GM23338 (cell line): ENCODE measurements at regions not wholly inside any gene's neighbourhood (a gene's known extent, or its start where the extent isn't known, plus 50 kb on each side); places are given as distances from the start of the nearest gene placed in this dataset.

ENCODE experiments used
- CREB1 ChIP-seq: fragments of 250-450 bp; sonication (Bioruptor Pico); IDR thresholded peaks from 2 replicates; pipeline ENCODE4 v1.5.0; 2020; ENCODE audit warnings: low read depth, mild to moderate bottlenecking, moderate library complexity
- CTCF ChIP-seq, 2 experiments: fragments of 200-600 bp in 1 of 2; sonication (generic) in 1 of 2; conservative IDR thresholded peaks; 2 replicates each; pipeline versions ENCODE4 v1.5.1 to v1.6.1; 2016 to 2017; ENCODE audit warnings: antibody characterized with exemption in 2 of 2, low read depth in 2 of 2, mild to moderate bottlenecking in 2 of 2, moderate library complexity in 1 of 2
- ETS1 ChIP-seq: IDR thresholded peaks from 2 replicates; pipeline ENCODE4 v1.6.1; 2016; ENCODE audit warnings: antibody characterized with exemption
- EZH2 ChIP-seq: fragments of 200-600 bp; sonication (generic); IDR thresholded peaks from one replicate; pipeline ENCODE4 v1.8.0; 2017; ENCODE audit warnings: antibody characterized with exemption, mild to moderate bottlenecking, low read depth; ENCODE audit not compliant: unreplicated experiment
- EZH2phosphoT487 ChIP-seq: fragments of 200-600 bp; sonication (generic); IDR thresholded peaks from one replicate; pipeline ENCODE4 v1.8.1; 2018; ENCODE audit warnings: antibody characterized with exemption; ENCODE audit not compliant: unreplicated experiment
- JUNB ChIP-seq: IDR thresholded peaks from one replicate; pipeline ENCODE4 v1.6.1; 2016; ENCODE audit warnings: antibody characterized with exemption; ENCODE audit not compliant: unreplicated experiment
- NANOG ChIP-seq: IDR thresholded peaks from 2 replicates; pipeline ENCODE4 v1.6.1; 2016; ENCODE audit warnings: antibody characterized with exemption, borderline replicate concordance
- POLR2AphosphoS5 ChIP-seq: IDR thresholded peaks from 2 replicates; pipeline ENCODE4 v1.6.1; 2016; ENCODE audit warnings: antibody characterized with exemption, low read depth
- REST ChIP-seq: IDR thresholded peaks from one replicate; pipeline ENCODE4 v1.6.1; 2018; ENCODE audit warnings: antibody characterized with exemption; ENCODE audit not compliant: unreplicated experiment
- ZNF114 ChIP-seq: fragments of 250-450 bp; sonication (Bioruptor Pico); IDR thresholded peaks from 2 replicates; pipeline ENCODE4 v1.5.0; 2020; ENCODE audit warnings: mild to moderate bottlenecking, moderate library complexity
- ZNF331 ChIP-seq: fragments of 250-450 bp; sonication (Bioruptor Pico); IDR thresholded peaks from 2 replicates; pipeline ENCODE4 v1.5.0; 2020; ENCODE audit warnings: low read depth, mild to moderate bottlenecking, moderate library complexity

- no peak for TF ChIP-seq ETS1
- TF ChIP-seq EZH2phosphoT487, result no peak
- TF ChIP-seq REST, result no peak
- TF ChIP-seq CTCF (conservative IDR thresholded peaks at IDR 0.05; ENCODE audit: low read depth in 2 of 2), result no peak
- TF ChIP-seq POLR2AphosphoS5, result no peak
- TF ChIP-seq JUNB, result no peak
- TF ChIP-seq NANOG, result no peak
- no peak for TF ChIP-seq EZH2
- TF ChIP-seq ZNF331, result no peak
- no peak for TF ChIP-seq ZNF114 (CRISPR knock-in tag)
- no peak for TF ChIP-seq CREB1 (CRISPR knock-in tag)
Measured at GRCh38 chr10:133013463-133013862, 71.1 kb upstream of the CFAP46 start.
